Effector CD4-positive, alpha-beta T cell (primary cell): ENCODE measurements at regions not wholly inside any gene's neighbourhood (a gene's known extent, or its start where the extent isn't known, plus 50 kb on each side); places are given as distances from the start of the nearest gene placed in this dataset.
"Not testable (repeated sequence)": the region's sequence is repeated elsewhere in the genome, so short reads cannot be mapped to it uniquely, and the experiment has no call there.

ENCODE experiments used
- DNase-seq: peaks from one replicate; pipeline ENCODE4 v3.0.0-alpha.2; 2020

DNA sequence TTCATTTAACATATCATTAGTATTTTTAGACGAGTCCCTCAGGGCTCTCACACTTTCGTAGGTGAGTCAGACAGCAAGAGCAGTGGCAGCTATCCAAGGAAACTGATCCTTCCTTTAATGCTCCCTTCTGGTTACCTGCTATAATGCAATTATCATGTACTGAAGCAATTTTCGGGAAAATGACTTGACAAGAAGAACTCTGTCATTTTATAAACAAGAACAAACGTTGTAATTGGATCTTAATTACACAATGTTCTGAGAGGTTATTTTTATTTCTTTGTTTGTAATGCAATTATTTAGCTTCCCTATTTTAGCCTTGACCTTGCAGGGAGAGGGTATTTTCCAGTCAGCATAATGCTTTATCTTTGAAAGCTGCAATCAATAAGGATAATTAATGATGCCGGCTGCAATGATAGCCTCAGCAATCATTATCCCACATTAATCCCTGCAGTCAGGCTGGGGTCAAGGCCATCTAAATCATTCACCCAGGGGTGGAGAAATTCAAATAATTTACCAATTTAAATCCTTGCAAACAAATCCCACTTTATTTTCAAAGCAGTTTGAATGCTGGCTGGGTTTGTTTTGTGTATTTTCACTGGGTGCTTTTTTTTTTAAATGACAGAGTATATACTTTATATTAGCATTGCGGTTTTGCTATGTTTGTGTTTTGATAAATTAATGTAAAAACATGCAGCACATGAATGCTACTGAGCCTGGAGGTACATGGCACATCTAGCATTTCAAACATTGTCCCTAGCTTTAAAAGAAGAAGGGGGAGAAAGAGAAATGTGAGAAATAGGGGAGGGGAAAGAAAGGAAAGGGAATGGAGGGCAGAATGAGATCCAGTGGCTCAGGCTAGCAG is 249.9 kb downstream of the SHOX2 start:
- no peak for DNase-seq

DNA sequence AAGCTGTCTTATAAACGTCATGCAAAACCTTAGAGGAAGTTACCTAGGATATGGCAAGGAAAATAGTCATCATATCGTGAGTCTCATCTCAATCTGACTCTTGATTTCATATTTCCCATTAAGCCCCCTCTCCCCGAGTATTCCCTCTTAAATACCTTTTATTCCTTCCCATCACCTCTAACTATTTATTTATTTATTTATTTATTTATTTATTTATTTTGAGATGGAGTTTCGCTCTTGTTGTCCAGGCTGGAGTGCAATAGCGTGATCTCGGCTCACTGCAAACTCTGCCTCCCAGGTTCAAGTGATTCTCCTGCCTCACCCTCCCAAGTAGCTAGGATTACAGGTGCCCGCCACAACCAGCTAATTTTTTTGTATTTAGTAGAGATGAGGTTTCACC is 260.4 kb downstream of the SHOX2 start:
- DNase-seq: not testable (repeated sequence)

DNA sequence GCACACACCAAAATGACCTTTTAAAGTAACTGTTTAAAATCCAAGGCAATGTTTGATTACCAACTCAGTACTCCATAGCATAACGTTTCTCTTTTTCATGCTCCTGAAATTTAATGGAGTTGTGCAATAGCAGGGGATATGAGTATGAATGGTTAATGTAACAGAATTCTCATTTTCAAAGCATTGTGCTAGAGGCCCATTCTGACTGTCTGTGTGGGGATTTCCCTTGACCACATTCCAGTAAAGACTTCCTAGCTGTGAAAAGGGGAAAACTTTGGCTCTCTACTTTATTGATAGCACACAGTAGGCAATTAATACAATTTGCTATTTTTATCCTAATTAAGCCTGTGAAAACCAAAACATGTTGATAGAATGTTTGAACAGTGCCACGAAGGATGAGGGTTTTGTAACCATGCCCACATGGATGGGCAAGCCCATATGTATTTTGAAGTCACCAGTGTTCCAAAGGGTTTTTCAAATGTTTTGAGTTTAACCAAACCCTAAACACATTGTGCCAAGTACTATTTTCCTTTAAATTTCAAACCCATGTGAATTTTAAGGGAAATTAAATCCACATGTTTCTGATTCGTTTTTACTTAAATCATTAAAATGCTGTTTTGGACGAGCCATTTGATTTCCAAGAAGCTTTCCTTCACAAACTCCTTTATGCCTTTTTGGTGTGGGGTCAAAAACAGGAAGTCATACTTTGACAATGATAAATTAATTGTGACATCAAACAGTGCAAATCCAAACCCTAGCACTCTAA is 261.2 kb downstream of the SHOX2 start:
- no peak for DNase-seq

DNA sequence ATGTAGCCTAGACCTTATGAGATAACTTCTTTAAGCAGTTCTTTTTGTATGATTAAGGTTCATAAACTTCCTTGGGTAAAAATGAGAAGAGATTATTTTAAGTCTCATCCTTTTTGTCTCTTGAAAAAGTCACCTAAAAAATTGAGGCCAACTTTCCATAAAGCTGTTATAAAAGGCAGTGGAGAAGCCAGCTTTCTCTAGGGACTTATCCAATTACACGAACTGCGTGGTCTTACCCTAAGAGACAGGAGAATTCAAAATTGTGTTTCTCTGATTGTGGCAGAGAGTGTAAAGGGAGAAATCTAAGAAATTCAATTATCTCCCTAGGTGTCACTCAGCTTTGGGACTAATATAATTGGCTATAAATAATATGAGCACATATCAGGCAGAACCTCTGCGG is 262.0 kb downstream of the SHOX2 start:
- no peak for DNase-seq

DNA sequence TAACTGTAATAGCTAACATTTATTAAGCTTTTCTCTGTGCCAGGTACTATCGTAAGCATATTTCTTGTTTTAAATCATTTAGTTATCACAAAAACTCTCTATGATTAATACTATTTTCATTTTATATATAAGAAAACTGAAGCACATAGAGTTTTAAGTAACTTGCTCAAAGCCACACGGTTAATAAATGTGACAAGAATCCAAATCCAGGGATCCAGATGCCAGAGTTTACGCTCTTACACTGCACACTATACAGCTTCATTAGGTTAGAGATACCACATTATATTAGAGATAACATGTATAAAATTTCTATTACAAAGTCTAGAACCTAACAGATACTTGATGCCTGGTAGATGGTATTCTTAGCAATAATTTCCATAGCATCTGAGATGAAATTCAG is 265.2 kb downstream of the SHOX2 start:
- DNase-seq: no peak

DNA sequence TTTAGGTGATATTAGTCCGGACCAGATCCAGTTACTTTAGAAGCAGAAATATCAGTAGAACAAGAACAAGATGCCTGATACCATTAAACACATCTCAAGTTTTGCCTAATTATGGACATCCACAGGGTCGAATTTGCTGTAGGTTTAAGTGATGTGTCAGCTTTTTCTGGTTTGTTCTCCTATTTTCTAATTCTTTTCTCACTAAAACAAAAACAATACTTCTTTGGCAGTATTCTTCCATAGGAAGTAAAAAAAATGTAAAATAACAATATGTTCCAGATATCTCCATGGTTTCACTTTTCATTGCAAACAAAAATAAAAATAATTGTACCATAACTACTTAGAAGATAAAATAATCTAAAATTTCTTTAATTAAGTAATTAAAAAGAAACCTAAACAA is 265.7 kb downstream of the SHOX2 start:
- DNase-seq: no peak

DNA sequence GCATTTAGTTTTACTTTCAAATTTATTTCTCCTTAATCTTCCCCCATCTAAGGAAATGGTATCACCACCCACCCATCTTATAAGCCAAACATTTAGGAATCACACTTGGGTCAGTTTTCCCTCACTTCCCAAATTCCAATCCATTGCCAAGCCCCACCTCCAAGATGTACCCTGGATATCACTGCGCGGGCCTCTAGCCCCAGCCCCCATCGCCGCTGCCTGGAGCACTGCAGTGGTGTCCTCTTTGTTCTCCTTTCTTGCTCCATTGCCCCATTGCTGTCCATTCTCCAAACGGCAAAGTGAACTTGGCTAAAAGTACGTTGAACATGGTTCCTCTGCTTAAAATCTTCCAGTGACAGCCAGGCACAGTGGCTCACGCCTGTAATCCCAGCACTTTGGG is 267.8 kb downstream of the SHOX2 start:
- DNase-seq: no peak

DNA sequence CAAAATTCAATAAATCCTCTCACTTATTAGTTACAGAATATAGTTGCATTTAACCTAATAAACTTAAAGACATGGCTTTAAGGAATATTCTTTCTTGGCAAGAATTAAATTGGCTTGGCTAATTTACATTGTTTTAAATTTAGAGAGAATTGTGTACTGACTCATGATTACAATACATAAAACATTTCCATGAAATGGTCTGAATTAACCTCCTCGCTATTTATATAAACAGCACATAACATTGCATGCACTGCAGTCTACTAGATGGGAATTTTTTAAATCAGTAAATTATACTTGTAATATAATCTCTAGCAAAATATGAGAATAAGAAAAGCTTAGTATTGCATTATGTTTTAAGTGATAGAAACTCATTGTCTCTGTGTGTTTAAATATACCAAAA is 268.9 kb downstream of the SHOX2 start:
- no peak for DNase-seq

DNA sequence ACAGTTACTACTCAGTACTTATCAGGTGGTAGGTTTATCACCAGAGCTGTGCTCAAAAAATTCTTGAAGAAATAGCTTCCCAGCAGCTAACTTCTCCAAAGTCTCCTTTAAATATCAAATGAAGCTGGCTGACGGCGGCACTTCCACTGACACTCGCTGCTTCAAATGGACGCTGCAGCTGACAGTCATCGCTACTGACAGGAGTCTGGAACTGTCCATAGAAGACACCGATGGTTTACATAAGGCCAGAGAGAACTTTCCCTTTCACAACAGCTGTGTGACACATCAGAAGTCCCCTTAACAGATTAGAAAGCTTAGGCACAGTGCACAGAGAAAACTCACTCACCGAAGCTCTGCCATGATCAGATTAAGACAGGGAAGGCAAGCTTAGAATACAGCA is 270.2 kb downstream of the SHOX2 start:
- DNase-seq: no peak

DNA sequence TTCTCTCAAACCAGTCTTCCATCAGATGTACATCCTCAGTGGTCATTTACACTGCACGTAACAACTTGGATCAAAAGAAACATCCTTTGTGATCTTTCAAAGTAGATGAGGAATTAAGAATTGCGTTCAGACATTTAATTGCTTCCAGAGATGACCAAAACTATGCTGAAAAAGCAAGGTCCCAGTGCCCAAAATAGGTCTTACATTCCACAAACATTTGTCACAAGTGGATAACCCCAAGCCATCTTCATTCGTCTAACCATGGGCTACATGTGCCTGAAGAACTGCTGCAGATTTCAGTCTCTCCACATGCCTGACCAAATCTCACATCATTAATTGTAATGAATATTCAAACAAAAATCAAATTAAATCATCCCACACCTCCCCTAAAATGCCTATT is 273.6 kb downstream of the SHOX2 start:
- DNase-seq: no peak

DNA sequence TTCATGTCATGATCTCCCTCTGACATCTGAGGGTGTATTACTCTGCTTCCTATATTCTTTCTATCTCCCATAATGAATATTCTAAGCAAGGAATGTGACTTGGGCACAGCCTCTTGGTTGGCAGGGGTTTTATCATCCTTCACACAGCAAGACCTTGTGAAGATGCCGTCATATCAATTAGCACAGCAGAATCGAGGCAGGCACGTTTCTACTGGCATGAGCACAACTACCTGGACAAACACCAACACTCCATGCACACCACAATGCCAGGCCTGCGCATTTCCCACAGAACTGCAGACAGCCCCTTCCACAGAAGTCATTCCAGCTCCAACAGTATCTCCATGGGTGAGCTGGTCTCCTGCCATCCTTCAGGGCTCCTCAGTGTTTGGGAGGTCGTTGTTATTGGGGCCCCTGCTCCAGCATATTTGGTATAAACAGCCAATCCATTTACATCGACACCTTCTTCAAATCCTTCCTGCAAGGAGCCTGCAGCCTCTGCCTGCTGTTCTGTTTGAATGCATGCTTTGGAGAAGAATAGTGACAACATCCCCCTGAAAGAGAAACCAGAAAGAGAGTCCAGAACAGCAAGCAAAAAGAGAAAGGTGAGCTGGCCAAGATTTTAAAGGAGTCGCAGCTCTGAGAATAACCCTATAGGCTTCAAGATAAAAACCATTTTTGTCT is 275.5 kb downstream of the SHOX2 start:
- no peak for DNase-seq

DNA sequence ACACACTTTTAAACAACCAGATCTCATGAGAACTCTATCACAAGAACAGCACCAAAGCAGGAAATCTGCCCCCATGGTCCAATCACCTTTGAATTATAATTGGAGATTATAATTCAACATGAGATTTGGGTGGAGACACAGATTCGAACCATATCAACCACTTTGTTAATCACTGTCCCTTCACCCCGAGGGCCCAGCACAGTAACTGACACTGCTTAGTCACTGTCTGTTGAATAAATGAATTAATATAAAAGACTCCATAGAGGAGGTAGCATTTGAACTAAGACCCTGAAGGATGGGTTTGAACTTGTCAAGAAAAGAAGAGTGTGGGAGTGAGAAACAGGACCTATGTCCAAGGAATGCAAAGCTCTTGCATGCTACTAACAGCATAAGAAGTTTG is 276.4 kb downstream of the SHOX2 start:
- DNase-seq: no peak

DNA sequence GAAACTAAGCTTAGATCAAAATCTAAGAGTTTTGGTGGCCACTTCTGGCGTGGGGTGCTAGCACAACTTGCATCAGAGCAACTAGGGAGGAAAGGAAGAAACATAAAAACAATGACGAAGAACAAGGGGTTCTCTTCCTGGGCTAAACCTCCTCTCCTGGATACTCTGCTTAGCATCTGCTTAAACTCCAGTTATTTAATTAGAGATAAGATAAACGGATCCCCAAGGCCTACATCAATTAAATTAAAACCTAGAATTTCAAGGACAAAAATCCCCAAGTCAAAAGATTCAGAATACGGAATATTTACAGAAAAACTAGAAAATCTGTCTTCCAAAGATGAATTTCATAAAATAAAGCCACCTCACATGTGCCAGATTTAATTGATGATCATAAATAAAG is 281.9 kb downstream of the SHOX2 start:
- DNase-seq: no peak

DNA sequence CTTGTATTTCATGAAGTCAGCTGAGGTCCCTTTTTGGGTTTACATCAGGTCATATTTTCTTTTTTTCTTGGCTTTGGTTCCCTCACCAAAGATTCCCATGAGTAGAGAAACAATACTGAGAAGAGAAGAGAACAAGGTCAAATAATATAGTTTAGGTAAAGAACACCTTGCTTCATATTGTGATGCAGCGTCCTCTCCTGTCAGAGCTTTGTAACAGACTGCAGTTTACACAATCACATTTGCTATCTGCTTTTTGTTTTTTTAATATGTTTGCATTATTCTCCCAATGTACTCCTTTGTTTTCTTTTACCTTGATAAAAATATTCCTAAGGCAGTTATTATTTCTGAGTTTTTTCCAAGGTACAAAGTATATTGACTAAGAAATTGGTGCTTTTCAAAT is 283.2 kb downstream of the SHOX2 start:
- no peak for DNase-seq

DNA sequence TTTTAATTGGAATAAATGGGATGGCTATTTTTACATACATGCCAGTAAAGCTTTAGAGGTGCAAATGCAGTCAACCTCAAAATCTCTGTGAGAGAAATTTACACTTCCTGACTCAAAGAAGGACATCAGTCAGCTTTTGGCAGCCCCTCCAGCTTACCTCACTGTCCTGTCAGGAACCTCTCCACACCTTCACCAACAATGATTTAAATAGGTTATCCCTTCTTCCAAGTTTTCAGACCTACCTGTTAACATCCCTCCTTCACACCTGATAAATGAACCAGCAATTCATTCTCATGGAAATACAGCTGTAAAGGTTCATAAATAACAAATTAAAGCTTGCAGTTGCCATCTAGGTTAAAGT is 286.1 kb downstream of the SHOX2 start:
- no peak for DNase-seq

DNA sequence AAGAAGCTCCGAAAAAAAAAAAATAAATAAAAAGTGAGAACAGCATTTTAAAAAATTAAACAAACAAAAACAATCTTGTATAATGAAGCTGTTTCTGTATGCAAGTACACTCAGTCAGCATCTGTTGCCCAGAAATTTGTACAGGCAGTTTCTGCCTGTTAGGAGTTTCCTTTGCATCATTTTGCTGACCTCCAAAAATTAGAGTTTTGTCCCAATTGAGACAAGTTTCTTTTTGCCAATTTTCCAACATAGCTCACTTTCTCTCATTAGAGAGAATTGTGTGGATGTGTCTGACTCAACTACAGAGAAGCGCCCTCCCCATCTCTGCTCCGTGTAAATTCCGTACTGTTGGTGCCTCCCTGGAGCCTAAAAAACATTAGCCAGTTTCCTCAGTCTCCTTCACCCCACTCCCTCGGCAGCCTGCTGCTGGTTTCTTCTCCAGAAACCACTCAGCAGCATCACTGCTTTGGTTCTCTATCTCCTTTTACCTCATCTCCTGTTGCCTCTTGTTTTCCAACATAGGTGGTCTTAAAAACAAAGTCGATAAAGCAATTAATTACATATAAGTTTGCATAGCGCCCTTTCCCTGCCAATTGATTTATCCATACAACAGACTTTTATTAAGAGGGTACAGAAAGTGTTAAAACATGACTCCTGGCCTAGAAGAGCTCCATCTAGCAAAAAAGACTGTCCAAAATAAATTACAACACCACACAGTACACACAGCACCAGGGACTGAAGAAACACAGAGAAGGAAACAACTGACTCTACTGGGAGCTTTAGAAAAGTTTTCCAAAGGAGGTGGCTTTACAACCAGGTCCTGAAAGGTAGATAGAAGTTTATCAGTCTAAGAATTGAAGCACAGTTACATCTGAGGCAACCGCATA is 286.7 kb downstream of the SHOX2 start:
- DNase-seq: no peak

DNA sequence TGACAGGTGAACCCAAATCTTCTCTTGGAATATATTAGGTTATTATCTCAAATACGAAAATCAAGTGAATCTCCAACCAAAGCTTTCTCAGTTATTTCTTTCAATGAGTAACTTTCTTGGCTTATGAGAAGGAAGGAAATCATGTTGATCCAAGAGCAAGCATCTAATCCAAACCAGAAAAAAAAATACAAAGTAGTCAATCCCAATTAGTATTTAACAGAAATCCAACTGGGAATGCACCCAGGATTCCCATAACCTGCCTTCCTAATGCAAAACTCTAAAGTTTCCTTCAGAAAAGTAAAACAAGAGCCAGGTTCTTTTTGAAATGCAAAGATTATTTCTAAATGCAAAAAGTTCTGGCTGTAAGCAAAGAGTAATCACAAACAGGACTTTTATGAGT is 289.3 kb downstream of the SHOX2 start:
- DNase-seq: no peak

DNA sequence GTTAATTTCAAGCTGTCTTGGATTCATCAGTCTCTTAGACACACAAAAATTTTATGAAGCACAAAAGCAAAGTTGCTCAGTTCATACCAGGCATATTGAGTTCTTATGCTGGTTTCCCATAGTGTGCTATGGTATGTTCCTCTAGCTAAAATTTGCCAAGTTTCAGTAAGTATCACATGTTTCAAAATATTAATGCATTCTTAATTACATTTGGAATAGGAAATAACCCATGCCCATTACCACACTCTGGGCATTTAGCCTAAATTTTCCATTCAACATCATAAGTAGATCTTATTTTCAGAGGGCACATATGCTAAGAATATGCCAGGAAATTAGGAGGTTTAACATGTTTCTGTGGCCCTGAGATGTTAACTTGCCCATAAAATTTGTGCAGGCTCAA is 289.9 kb downstream of the SHOX2 start:
- DNase-seq: no peak

DNA sequence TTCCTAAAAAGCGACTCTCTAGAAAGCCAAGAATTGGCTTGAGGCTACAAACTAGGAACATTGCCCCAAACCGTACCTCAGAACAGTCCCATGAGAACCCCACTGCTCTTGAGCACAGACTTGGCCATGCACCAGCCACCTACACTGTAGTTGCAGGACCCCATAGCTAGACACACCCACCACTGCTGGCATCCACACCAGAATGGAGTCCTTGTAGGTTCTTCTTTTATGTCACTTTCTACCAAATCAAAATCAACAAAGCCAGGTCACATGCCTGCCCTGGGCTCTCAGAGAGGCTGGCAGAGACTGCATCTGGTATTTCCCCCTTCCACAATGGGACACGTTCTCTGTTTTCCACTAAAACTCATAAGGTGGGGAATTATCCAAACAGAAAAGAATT is 290.5 kb downstream of the SHOX2 start:
- no peak for DNase-seq

DNA sequence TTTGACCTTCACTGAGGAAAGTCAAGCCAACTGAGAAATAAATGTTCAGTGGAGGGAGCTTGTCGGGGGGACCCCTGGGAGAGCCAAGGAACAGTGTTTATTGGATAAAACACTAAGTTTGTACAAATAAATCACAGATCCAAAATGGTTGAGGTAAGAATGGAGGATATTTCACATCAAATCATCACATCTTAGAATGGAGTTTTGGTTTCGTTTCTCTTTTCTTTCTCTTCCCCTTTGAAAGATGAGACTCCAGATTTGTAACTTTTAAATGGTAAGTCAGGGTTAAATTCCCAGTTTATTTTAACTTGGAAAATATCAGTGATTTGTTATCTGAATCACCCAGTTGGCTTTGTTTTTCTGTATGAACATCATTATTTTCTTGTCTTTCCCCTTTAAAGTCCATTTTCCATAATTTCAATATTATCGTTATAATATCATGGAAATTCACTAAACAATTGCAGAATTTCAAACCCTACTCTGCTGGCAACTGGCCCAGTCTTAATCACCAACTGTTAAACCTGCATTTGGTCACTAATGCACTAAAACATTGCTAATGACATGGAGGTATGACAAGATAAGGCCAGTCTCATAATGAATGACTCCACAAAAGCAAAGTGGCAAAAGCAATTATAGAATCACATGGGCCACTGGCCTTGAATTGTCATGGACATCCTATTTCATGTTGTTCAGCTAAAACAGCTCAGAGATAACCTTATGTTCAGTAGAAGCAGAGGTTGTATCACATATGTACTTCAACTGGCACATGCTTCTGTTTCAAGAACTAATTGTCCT is 295.1 kb downstream of the SHOX2 start:
- DNase-seq: no peak

DNA sequence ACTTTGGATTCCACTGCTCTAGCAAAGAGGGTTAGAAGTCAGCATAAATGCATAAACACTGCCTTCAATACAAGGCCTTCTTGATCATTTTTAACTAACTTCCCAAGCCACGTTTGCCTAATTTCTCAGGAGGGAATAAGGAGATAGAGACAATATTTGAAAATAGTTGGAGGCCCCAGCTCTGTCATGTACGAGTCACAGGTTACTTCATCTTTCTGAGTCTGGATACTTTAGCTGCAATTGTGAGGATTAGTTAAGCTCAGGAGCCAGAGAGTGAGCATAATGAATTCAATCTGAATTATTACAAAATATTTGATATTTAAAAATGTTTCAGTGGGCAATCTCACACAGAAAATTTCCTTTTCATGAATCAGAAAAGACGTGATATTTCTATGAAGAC is 298.9 kb downstream of the SHOX2 start:
- no peak for DNase-seq

DNA sequence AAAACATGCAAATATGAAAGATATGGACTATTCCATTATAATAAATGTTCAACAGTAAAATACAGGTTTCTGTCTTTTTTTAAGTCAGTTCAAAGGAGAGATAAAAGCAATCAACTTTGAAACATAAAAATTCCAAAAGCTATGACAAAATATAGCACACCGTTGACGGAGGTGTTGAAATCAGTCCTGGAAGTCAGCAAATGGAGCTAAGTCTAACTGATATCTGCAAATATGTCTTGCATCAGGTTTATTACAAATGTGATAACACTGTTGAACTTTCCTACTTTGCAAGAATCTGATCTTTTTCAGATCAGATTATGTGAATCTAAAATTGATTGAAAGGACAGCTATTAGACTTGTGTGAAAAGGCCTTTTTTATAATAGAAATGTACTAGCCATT is 300.7 kb downstream of the SHOX2 start:
- no peak for DNase-seq
